B cell (primary cell): ENCODE measurements at regions not wholly inside any gene's neighbourhood (a gene's known extent, or its start where the extent isn't known, plus 50 kb on each side); places are given as distances from the start of the nearest gene placed in this dataset.

Experiments used
- ATAC-seq: fragments of 200-7000 bp; cut with Tn5 transposase; one replicate; pipeline ENCODE4 v1.10.0; 2021; ENCODE audit warnings: low read depth, mild to moderate bottlenecking, moderate number of reproducible peaks, moderate library complexity
- CTCF ChIA-PET: fragments of 350-600 bp; sonication (Branson Sonifier 250); formaldehyde crosslinking; loops from one replicate; lab custom pipeline; 2021; ENCODE audit warnings: antibody characterized with exemption, inconsistent platforms; lab: Charles Lee
- POLR2A ChIA-PET: fragments of 350-600 bp; sonication (Branson Sonifier 250); formaldehyde crosslinking; loops from one replicate; lab custom pipeline; 2021; ENCODE audit warnings: antibody characterized with exemption; lab: Charles Lee
- DNase-seq: peaks from one replicate; pipeline ENCODE4 v3.0.0; 2013
- H2AFZ ChIP-seq: 2 replicates; pipeline ENCODE4 v1.6.1; 2012; ENCODE audit warnings: mild to moderate bottlenecking, low read depth, low read length; ENCODE audit not compliant: insufficient read depth, poor library complexity, severe bottlenecking
- H3K27ac ChIP-seq, 2 donors: 1 replicate in 1 of 2; 2 replicates in 1 of 2; pipeline ENCODE4 v1.5.1; 2012 to 2013; ENCODE audit warnings: low read length in 2 of 2, mild to moderate bottlenecking in 2 of 2, moderate library complexity in 1 of 2
- H3K27me3 ChIP-seq, 4 experiments: fragments of 200-600 bp in 1 of 4; sonication (generic) in 1 of 4; replicated peaks in 1 of 4; 1 replicate in 2 of 4; 2 replicates in 2 of 4; pipeline versions ENCODE4 v1.6.1 to v1.7.0; 2013 to 2016; ENCODE audit warnings: low read length in 3 of 4, mild to moderate bottlenecking in 2 of 4, mixed read lengths in 1 of 4, moderate library complexity in 1 of 4; ENCODE audit not compliant: insufficient read depth in 4 of 4, control insufficient read depth in 3 of 4; ENCODE audit errors: control extremely low read depth in 1 of 4
- H3K36me3 ChIP-seq, 2 experiments: replicated peaks in 1 of 2; 1 replicate in 1 of 2; 2 replicates in 1 of 2; pipeline versions ENCODE4 v1.6.1 to v1.7.1; 2013; ENCODE audit warnings: low read length in 1 of 2; ENCODE audit not compliant: insufficient read depth in 2 of 2, control insufficient read depth in 1 of 2; ENCODE audit errors: control extremely low read depth in 1 of 2, extremely low read depth in 1 of 2
- H3K4me1 ChIP-seq, 2 donors: fragments of 200-600 bp in 1 of 2; sonication (generic) in 1 of 2; 1 replicate in 1 of 2; 2 replicates in 1 of 2; pipeline versions ENCODE4 v1.5.1 to v1.6.1; 2013 to 2017; ENCODE audit warnings: low read length in 2 of 2; ENCODE audit not compliant: control insufficient read depth in 2 of 2, insufficient read depth in 2 of 2
- H3K4me2 ChIP-seq: replicated peaks from 2 replicates; pipeline ENCODE3; 2012; ENCODE audit warnings: mild to moderate bottlenecking, low read depth, low read length; ENCODE audit not compliant: poor library complexity, severe bottlenecking
- H3K4me3 ChIP-seq, 5 experiments: fragments of 200-600 bp in 1 of 5; sonication (generic) in 1 of 5; 1 replicate in 3 of 5; 2 replicates in 2 of 5; pipeline versions ENCODE4 v1.5.1 to v1.7.0; 2011 to 2016; ENCODE audit warnings: low read length in 4 of 5, mild to moderate bottlenecking in 4 of 5, low read depth in 2 of 5, control low read depth in 1 of 5, moderate library complexity in 1 of 5; ENCODE audit not compliant: insufficient read depth in 1 of 5; ENCODE audit errors: control extremely low read depth in 1 of 5, extremely low read depth in 1 of 5
- H3K79me2 ChIP-seq: fragments of 200-600 bp; sonication (generic); one replicate; pipeline ENCODE4 v1.6.0; 2016; ENCODE audit warnings: low read length; ENCODE audit not compliant: control insufficient read depth, insufficient read depth
- H3K9ac ChIP-seq: fragments of 200-600 bp; sonication (generic); 2 replicates; pipeline ENCODE4 v1.6.1; 2017; ENCODE audit warnings: mild to moderate bottlenecking, low read length, moderate library complexity
- H3K9me3 ChIP-seq, 3 donors: one replicate each; pipeline versions ENCODE4 v1.6.1 to v1.7.1; 2013; ENCODE audit warnings: low read length in 2 of 3; ENCODE audit not compliant: control insufficient read depth in 2 of 3, insufficient read depth in 1 of 3; ENCODE audit errors: control extremely low read depth in 1 of 3
- H4K20me1 ChIP-seq: 2 replicates; pipeline ENCODE4 v1.6.0; 2012; ENCODE audit warnings: mild to moderate bottlenecking, low read length; ENCODE audit not compliant: insufficient read depth, control insufficient read depth, poor library complexity, severe bottlenecking
- H3K27ac Mint-ChIP-seq: one replicate; pipeline ENCODE4 v1.8.0; 2021; ENCODE audit warnings: mixed read lengths
- H3K27me3 Mint-ChIP-seq: one replicate; pipeline ENCODE4 v1.8.0; 2021; ENCODE audit warnings: mixed read lengths
- H3K4me1 Mint-ChIP-seq: one replicate; pipeline ENCODE4 v1.8.0; 2021; ENCODE audit warnings: mixed read lengths
- H3K4me3 Mint-ChIP-seq: one replicate; pipeline ENCODE4 v1.8.0; 2021; ENCODE audit warnings: mixed read lengths
- H3K9me3 Mint-ChIP-seq: one replicate; pipeline ENCODE4 v1.8.0; 2022; ENCODE audit warnings: mixed read lengths; ENCODE audit not compliant: insufficient read depth
- EZH2 ChIP-seq: IDR thresholded peaks from 2 replicates; pipeline ENCODE4 v1.6.1; 2012; ENCODE audit warnings: borderline replicate concordance, low read depth, mild to moderate bottlenecking, moderate library complexity, low read length; ENCODE audit not compliant: insufficient read depth, poor library complexity, severe bottlenecking
- whole genome bisulfite sequencing: methylation state at CpG from one replicate; pipeline ENCODE4 v1.1.5; 2013; ENCODE audit warnings: missing lambda C conversion rate; ENCODE audit not compliant: insufficient coverage; 5-methylcytosine and 5-hydroxymethylcytosine counted together
- intact Hi-C: fragments of 100-400 bp; cut with micrococcal nuclease; formaldehyde crosslinking; loops from one replicate; pipeline ENCODE4 v1.10.0; 2022
- TF ChIP-seq, protein P1 (sequence below): fragments of 200-600 bp; IDR thresholded peaks from one replicate; pipeline ENCODE4 v1.8.0; 2022; ENCODE audit warnings: antibody characterized with exemption, mild to moderate bottlenecking

GRCh38 chr2:71891719-71892422 lies 255.8 kb downstream of the CYP26B1 start:
- no peak for ATAC-seq
- no peaks in the 10 kb centered on the region for H3K4me1 ChIP-seq
- H3K9me3 ChIP-seq = peaks cover 0 to 3% (median 0%) of the 10 kb centered on the region in 3 donors
- Mint-ChIP-seq H3K27me3 (no peaks in the 10 kb centered on the region), H3K4me3 (no peak overlapping the region), H3K9me3 (no peaks in the 10 kb centered on the region), H3K27ac (no peak overlapping the region), H3K4me1 (no peaks in the 10 kb centered on the region)
- TF ChIP-seq, protein P1, sequence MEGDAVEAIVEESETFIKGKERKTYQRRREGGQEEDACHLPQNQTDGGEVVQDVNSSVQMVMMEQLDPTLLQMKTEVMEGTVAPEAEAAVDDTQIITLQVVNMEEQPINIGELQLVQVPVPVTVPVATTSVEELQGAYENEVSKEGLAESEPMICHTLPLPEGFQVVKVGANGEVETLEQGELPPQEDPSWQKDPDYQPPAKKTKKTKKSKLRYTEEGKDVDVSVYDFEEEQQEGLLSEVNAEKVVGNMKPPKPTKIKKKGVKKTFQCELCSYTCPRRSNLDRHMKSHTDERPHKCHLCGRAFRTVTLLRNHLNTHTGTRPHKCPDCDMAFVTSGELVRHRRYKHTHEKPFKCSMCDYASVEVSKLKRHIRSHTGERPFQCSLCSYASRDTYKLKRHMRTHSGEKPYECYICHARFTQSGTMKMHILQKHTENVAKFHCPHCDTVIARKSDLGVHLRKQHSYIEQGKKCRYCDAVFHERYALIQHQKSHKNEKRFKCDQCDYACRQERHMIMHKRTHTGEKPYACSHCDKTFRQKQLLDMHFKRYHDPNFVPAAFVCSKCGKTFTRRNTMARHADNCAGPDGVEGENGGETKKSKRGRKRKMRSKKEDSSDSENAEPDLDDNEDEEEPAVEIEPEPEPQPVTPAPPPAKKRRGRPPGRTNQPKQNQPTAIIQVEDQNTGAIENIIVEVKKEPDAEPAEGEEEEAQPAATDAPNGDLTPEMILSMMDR = no peak
- no peak for TF ChIP-seq EZH2
- H2AFZ ChIP-seq = no peak overlapping the region
- no peak overlapping the region for H3K9ac ChIP-seq
- H3K4me2 ChIP-seq = no peak overlapping the region
- ChIA-PET CTCF (no interaction called here), POLR2A (no interaction called here)
- intact Hi-C loops = no loop called here
- no peaks in the 10 kb centered on the region for H3K79me2 ChIP-seq
- no peak for DNase-seq
- H3K27me3 ChIP-seq = no peaks in the 10 kb centered on the region
- WGBS = 74% methylated on average over 3 of the region's 6 CpGs
- H4K20me1 ChIP-seq = no peaks in the 10 kb centered on the region
- H3K27ac ChIP-seq = no peak overlapping the region
- H3K36me3 ChIP-seq = no peaks in the 10 kb centered on the region
- H3K4me3 ChIP-seq = no peak overlapping the region

GRCh38 chr2:71891155-71891554 lies 256.5 kb downstream of the CYP26B1 start:
- Histone ChIP-seq H3K4me2 (no peak overlapping the region), H3K27ac (no peak overlapping the region), H2AFZ (no peak overlapping the region), H3K79me2 (no peaks in the 10 kb centered on the region), H3K9me3 (peaks cover 0 to 3% (median 0%) of the 10 kb centered on the region in 3 donors), H3K27me3 (no peaks in the 10 kb centered on the region), H3K36me3 (no peaks in the 10 kb centered on the region), H3K9ac (no peak overlapping the region), H4K20me1 (no peaks in the 10 kb centered on the region), H3K4me1 (no peaks in the 10 kb centered on the region), H3K4me3 (no peak overlapping the region)
- DNase-seq (no peak), ATAC-seq (no peak)
- ChIA-PET CTCF (no interaction called here), POLR2A (no interaction called here)
- Mint-ChIP-seq H3K9me3 (no peaks in the 10 kb centered on the region), H3K27ac (no peak overlapping the region), H3K4me3 (no peak overlapping the region), H3K4me1 (no peaks in the 10 kb centered on the region), H3K27me3 (no peaks in the 10 kb centered on the region)
- WGBS = 79% methylated on average over 5 of the region's 5 CpGs
- TF ChIP-seq, protein P1 = no peak
- no peak for TF ChIP-seq EZH2
- intact Hi-C loops = no loop called here
